GM12874 (cell line): ENCODE measurements at regions not wholly inside any gene's neighbourhood (a gene's known extent, or its start where the extent isn't known, plus 50 kb on each side); places are given as distances from the start of the nearest gene placed in this dataset.

Experiments
- CTCF ChIP-seq: IDR thresholded peaks from 2 replicates; pipeline ENCODE4 v1.5.1; 2011; ENCODE audit warnings: low read depth, mild to moderate bottlenecking, control low read depth, low read length, moderate library complexity; ENCODE audit not compliant: insufficient read depth

GRCh38 chr18:67109535-67109934, 407.0 kb downstream of the DSEL start:
- TF ChIP-seq CTCF, result no peak

- no peak for TF ChIP-seq CTCF
Measured at GRCh38 chr18:67108894-67109293, 407.6 kb downstream of the DSEL start.

- peak; percentile 73 for TF ChIP-seq CTCF
Measured at GRCh38 chr18:67104700-67105284, 411.7 kb downstream of the DSEL start.

GRCh38 chr18:67094123-67094522, 422.4 kb downstream of the DSEL start:
- no peak for TF ChIP-seq CTCF

- TF ChIP-seq CTCF, result no peak
Measured at GRCh38 chr18:67092141-67092540, 424.4 kb downstream of the DSEL start.

GRCh38 chr18:67081482-67082211, 434.9 kb downstream of the DSEL start:
- TF ChIP-seq CTCF, result no peak

GRCh38 chr18:67080601-67081000, 435.9 kb downstream of the DSEL start:
- TF ChIP-seq CTCF, result no peak
